ENCODE measurements at regions not wholly inside any gene's neighbourhood (a gene's known extent, or its start where the extent isn't known, plus 50 kb on each side); places are given as distances from the start of the nearest gene placed in this dataset.

GRCh38 chr7:118298771-118299170 lies 74.3 kb downstream of the ANKRD7 start:
- TF ChIP-seq CTCF (conservative IDR thresholded peaks at IDR 0.05; ENCODE audit: low read depth, low read length) = no peak
- H3K4me3 ChIP-seq (ENCODE audit: low read depth, low read length) = no peak overlapping the region
- no peak for DNase-seq (ENCODE audit: low read depth)

GRCh38 chr7:118300177-118300576 lies 75.7 kb downstream of the ANKRD7 start:
- H3K4me3 ChIP-seq (ENCODE audit: low read depth, low read length) = no peak overlapping the region
- TF ChIP-seq CTCF (conservative IDR thresholded peaks at IDR 0.05; ENCODE audit: low read depth, low read length) = no peak
- DNase-seq (ENCODE audit: low read depth) = no peak

GRCh38 chr7:118304100-118304499 lies 79.6 kb downstream of the ANKRD7 start:
- no peak overlapping the region for H3K4me3 ChIP-seq (ENCODE audit: low read depth, low read length)
- no peak for TF ChIP-seq CTCF (conservative IDR thresholded peaks at IDR 0.05; ENCODE audit: low read depth, low read length)
- no peak for DNase-seq (ENCODE audit: low read depth)

GRCh38 chr7:118305671-118306070 lies 81.2 kb downstream of the ANKRD7 start:
- DNase-seq (ENCODE audit: low read depth) = peak; percentile 59
- TF ChIP-seq CTCF (conservative IDR thresholded peaks at IDR 0.05; ENCODE audit: low read depth, low read length) = no peak
- H3K4me3 ChIP-seq (ENCODE audit: low read depth, low read length) = no peak overlapping the region

- DNase-seq (ENCODE audit: low read depth) = peak; percentile 35
- no peak overlapping the region for H3K4me3 ChIP-seq (ENCODE audit: low read depth, low read length)
- no peak for TF ChIP-seq CTCF (conservative IDR thresholded peaks at IDR 0.05; ENCODE audit: low read depth, low read length)
Measured at GRCh38 chr7:118306771-118307170, 82.3 kb downstream of the ANKRD7 start.

GRCh38 chr7:118311121-118311836 lies 86.8 kb downstream of the ANKRD7 start:
- no peak overlapping the region for H3K4me3 ChIP-seq (ENCODE audit: low read depth, low read length)
- no peak for TF ChIP-seq CTCF (conservative IDR thresholded peaks at IDR 0.05; ENCODE audit: low read depth, low read length)
- peak; percentile 63 for DNase-seq (ENCODE audit: low read depth)

- TF ChIP-seq CTCF (conservative IDR thresholded peaks at IDR 0.05; ENCODE audit: low read depth, low read length) = no peak
- no peak for DNase-seq (ENCODE audit: low read depth)
- H3K4me3 ChIP-seq (ENCODE audit: low read depth, low read length) = no peak overlapping the region
Measured at GRCh38 chr7:118312051-118312450, 87.5 kb downstream of the ANKRD7 start.

Data from choroid plexus epithelial cell (primary cell).